Ammon's horn (tissue), 1 donor: ENCODE measurements at regions not wholly inside any gene's neighbourhood (a gene's known extent, or its start where the extent isn't known, plus 50 kb on each side); places are given as distances from the start of the nearest gene placed in this dataset.

Source experiments
- DNase-seq: peaks from one replicate; pipeline ENCODE4 v3.0.0-alpha.2; 2016; ENCODE audit warnings: low spot score

DNA sequence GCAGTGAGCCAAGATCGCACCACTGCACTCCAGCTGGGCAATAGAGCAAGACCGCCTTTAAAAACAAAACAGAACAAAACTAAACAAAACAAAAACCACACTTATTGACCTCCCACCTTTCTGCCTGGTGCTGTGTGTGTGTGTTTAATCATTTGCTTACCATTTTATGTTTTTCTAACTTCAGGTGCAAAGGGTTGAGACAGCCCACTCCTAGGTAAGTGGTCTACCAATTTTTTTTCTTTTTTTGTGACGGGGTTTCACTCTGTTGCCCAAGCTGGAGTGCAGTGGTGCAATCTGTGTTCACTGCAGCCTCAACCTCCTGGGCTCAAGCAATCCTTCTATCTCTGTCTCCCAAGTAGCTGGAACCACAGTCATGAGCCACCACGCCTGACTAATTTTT, 65.8 kb downstream of the SALL1 start:
- DNase-seq, result no peak

DNA sequence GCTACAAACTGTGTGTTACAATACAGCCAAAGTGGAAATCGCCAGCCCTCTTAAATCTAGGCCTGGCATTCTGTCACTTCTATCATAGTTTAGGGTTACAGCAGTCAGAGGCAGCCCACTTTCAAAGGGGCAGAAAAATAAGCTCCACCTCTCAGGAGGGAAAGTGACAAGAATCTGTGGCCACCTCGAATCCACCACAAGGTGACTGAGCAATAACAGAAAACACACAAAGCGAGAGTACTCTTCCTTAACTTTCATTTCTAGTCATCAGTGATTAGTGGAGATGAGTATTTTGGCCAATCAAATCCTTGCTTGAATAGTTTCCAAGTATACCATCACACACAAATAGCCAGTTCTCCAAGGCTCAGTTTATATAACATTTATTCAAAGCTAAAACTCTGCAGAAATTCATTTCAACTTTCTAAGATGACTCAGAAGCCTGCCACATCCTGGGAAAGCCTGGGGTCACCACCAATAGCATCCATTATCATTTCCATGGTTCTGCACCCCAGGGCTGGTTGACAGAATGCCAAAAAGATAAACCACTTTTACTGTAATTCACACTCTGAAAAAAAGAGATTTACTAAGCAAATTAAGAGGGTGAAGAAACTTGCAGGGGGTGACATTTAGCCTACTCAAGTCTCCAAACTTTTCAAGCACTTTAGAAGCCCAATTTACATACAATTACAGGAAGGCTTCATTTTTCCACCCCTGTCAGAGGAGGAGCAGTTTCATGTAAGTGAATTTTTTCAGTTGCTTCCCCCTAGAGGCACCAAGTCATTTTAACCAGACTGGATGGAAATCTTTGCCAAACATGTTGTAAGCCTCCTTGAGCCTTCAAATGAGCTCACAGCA, 66.8 kb downstream of the SALL1 start:
- no peak for DNase-seq

DNA sequence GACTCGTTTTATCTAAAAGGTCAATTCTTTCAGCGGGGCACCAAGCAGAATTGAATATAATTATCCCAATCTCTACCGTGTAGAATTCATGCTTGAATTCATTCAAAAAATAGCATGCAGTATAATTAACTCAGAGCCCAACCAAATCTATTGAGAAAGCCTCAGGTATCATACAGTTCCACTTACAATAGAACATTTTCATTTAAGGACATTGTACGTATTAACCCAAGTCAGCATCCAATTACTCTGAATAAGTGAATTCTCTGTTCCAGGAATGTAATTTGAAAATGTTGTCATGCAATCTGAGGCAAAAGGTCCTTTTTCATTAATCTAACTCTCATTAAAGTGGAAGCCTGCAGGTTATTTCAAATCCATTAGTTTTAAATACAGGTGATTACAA, 78.5 kb downstream of the SALL1 start:
- no peak for DNase-seq

DNA sequence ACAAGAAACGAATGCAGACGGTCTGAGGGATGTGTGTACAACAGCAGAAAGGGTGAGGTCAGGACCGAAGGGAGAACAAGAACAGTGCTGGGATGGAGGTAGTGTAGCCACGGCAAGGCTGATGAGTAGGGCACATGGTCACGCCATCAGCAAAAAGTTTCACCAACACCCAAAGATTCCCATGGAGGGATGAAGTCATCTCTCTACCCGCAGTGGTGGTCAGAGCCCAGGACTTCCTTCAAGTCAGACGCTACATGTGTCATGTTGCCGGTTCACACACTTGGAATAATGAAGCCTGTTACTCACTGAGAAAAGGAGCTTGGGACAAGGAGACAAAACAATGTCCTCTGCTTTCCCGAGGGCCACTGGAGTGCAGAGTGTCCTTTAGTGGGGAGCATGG, 79.7 kb downstream of the SALL1 start:
- no peak for DNase-seq

DNA sequence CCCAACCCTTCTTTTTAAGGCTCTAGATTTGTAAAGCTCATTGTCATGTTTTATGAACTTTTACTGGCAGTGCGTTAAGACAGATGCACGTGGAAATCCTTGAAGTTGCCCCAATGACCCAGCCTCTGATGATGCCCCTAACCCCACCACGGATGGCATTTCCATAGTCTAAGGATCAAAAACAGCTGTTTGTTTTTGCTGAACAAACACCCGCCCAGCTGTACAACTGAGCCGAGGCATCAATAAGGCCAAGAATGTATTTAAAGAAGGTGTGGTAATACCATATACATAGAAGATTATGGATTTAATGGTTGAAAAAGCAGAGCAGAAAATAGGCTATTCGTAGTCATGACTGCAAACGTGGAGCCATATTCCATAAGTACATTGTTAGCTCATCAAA, 83.7 kb downstream of the SALL1 start:
- no peak for DNase-seq

DNA sequence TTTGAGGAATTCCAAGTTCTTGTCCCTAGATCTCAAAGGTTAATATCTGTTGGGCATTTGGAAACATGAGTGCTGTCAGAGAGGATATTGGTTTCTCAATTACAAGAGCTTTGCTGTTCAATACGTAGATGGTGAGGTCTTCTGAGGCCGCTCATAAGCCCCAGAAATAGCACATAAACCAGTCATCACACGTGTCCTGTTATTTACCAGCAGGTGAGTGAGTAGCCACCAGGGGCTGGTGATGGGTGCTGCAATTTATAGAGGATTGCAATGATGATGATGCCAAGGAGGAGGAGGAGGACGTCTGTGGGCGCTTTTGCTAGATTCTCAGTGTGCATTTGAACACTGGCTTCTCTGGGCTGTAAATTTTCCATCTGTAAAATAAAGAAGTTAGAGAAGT, 89.0 kb downstream of the SALL1 start:
- DNase-seq, result no peak

DNA sequence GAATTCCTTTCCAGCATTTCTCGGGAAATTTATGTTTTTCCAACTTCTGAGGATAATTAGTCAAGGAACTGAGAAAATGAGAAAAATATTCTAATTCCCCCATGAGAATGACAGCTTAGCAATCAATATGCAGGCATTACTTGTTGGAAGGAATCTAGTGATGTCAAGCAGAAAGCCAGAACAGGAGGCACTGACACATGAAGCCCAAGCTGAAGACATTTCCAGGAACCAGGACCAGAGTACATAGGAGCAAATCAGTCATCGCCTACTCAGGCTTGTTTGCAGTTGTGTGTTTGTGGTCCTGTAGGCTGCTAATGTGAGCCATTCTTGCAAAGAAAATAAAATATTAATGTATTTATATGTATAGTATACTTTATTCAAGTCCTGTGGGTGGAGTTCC, 89.7 kb downstream of the SALL1 start:
- no peak for DNase-seq

DNA sequence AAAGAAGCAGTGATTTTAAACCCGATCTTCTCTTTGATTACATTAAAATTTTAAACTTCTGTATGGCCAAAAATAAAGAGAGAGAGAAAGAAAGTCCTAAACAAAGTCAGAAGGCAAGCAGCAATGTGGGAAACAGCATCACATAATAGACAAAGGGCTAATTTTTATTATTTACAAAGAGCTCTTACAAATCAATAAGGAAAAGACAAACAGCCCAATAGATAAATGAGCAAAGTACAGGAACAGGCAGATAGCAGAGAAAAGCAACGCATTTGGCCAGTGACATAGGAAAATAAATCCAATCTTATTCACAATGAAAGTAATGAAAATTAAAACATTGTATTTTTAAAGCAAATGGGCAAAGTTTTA, 93.1 kb downstream of the SALL1 start:
- DNase-seq, result peak; percentile 43

DNA sequence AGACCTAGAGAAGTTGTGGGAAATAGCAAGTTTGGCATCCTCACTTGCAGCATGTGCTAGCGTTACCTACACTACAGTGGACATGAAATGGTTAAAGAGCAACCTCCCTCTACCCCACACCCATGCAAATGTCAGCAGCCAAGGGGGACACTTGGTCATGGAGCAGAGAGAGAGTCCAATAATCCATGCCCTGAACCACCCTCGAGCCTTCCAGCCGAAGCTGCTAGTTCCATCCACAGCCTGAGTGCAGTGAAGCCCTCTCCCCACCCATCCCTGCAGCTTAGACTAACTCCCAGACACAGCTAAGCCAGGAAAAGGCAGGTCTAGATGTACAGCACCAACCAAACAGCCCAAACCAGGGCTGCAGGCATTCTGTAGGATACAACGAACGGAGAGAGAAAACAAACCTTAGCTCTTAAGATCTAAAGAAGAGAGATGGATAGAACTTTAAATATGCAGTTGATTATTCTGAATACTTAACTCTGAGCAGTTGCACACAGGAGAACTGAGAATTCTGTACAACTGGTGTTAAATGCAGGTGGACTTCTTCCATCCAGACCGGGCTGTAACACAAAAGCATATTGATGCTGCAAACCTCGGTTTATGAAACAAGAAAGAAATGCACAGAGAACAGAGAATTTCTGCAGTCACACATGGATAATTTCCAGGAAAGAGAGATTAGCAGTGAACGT, 93.8 kb downstream of the SALL1 start:
- DNase-seq, result no peak

DNA sequence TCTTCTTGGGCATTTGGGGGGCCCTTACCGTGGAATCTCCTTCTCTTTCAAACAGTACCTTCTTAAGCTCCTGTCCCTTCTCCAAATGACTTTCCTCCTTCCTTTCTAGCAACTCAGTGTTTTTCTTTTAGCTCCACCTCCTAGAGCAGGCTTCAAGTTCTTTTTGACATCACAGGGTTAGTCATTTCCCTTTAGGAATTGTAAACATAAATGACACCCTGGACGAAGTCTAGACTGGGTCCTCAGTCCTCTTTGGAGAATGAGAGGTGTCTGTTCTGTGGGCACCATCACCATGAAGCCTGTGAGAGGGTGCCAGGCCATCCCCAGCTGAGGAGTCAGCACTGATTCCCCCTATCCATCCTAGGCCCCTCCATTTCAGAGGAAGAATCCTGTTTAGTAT, 94.7 kb downstream of the SALL1 start:
- DNase-seq, result no peak

DNA sequence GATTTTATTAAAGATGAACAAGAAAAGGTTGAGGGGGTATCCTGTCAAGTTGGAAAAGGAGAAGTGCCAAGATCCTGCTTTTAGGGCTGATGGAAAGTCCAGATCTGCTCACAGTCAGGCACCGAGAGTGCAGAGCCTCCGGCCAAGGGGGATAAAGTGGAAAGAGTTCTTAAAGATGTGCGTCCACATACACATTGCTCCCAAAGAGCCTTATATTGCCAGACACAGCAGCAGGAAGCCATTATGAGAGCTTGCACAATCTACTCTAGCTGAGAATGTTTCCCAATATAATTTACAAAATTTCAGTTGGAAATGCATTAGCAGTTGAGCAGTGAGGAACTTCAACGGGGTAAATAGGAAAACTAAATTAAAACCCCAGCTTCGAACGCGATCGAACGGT, 95.6 kb downstream of the SALL1 start:
- no peak for DNase-seq

DNA sequence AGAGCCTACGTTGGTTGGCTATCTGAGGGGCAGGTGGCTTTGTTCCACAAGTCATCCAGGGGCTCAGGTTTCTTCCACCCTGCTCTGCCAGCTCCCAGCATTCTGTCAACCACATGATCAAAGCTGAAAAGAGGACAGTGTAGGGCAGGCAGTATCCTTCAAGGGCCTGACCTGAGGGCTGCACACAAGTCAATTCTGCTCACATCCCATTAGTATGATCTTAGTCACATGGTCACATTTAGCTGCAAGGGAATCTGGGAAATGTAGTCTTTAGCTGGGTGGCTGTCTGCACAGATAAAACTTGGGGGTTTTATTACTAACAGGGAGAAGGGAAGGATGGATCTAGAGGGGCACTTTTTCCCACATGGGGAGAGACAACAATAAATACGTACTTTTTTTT, 97.3 kb downstream of the SALL1 start:
- DNase-seq, result no peak

DNA sequence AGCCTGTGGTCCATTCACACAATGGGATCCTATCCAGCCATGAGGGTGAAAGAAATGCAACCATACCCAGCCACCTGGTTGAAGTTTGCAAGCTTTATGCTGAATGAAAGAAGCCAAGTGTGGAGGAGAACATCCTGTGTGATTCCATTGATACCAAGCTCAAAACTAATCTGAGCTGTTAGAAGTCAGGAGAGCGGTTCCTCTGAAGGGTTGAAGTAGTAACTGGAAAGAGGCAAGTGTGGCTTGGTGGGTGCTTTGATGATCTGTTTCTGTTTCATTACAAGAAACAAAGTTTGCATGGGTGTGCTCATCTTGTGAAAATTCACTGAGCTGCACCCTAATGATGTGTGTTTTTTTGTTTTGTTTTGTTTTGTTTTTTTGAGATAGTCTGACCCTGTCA, 99.4 kb downstream of the SALL1 start:
- no peak for DNase-seq

DNA sequence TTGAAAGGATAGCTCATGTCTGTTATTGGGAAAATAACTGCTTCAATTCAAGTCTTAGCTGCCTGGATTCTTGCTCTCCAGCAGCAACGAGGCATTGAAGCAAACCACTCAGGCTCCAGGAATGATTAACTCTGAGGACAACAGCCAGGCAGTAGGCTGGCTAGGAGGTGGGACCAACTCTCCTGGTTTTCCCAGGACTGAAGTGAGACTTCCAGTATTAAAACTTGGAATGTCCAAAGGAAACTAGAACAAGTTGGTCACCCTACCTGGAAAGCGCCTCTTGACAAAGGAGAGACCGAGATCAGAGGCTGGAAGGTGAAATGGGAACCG, 100.7 kb downstream of the SALL1 start:
- no peak for DNase-seq

DNA sequence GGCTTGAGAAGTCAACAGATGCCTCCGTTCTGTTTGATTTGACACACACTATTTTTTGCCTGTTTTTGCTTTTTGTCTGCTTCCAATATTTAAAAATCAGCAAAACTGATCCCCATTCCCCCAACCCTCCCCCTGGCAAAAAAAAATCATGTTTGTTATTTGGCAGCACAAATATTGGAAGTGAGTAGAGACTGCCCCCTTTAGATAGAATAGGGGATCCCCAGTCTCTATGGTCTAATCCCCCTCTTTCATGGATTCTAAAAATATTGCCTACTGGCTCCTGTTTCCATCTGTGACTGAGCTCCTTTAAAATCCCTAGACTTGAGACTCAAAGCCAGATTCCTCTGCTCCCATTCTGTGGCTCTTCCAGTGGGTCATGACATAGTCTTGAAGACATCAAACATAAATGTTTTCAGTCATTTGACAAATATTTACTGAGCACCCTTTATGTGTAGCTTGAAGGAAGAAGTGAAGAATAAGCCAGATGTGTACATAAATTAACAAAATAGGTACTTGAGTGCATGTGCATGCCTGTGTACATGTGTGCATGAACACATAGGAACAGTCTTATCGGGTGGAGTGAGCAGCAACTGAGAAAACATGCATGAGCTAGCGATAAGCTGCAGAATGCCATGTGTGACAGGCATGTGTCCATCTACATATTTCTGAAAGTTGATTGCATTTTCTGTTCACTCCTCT, 101.2 kb downstream of the SALL1 start:
- no peak for DNase-seq

DNA sequence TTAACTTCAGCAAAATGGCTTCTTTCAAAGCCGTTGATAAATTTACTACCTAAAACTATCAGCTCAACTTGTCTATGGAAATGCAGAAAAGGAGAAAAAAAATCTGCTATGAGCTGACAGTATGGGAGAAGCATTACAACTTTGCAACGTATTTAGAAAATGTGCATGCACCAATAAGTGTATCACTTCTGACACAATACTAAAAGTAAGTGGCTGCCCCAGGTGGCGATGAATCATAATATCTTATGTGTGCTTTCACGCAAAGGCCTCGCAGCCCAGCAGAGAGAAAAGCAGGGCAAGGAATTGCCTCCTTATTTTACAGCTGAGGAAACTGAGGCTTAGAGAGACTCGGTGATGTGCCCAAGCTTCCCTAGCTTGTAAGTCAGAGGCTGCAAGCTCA, 101.8 kb downstream of the SALL1 start:
- no peak for DNase-seq

DNA sequence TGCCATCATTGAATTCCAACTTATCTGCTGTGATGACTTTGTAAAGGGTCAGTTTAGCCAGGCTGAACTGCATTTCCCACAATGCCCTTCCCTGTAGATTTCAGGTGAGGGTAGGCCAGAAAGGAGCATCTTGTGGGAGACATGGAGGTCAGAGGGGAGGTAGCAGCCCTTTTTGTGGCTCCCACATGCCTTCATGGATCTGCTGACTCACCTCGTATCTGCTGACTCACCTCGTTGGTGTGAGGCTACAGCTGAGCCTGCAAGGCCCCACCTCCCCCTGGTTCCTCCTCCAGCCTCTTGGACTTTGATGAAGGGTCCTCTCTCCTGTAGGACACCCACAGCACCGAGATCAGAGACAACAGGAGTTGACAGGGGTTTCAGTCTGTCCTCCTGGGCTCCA, 102.5 kb downstream of the SALL1 start:
- DNase-seq, result no peak

DNA sequence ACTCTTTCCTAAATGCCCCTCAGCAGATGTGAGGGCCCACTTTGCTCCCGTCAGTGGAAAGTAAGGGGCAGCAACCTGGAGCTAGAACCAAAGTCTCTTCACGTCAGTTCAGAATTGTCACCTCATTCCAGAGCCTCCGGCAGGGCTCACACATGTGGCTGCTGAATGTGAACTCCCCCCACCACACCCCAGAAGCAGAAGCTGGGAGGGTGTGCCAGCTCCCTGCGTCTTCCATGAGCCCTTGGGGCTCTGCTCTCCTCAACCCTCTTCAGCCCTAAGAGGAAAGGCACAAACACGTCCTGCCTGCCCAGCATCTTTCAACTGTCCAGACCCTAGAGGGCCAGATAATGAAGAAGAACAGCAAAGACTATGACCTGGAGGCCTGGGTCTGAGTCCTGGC, 105.3 kb downstream of the SALL1 start:
- no peak for DNase-seq

DNA sequence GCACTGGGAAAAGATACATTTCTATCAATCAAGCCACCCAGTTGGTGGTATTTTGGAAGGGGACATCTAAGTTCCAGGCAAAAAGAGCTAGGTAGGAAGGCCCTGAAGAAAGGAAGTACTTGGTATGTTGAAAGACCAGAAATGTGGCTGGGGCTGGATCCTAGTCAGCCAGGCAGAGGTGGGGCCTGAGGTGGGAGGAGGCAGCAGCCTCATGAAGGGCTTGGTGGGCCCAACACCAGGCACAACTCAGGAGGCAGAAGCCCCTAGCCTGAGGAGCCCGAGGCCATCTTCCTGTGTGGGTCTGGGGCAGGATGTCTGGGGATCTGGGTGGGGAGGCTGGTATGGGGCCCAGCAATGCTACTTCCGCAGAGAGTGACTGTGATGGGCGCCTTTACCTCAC, 105.9 kb downstream of the SALL1 start:
- DNase-seq, result no peak

DNA sequence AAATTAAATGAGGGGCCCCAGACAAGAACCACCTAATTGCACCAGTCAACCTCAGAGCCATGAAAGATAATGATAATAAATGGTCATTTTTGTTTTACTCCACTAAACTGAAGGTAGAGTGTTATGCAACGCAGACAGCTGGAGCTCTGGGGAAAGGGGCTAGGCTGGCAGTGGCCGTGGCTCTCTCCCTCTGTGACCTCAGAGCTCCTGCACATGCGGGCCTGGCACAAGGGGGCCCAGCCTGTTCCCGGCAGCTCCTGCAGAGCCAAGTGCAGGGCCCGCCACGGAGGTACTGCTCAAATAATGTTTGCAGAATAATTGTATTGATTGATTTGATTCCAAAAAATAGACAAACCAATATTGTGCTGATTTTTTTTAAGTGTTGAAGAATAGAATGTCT, 109.5 kb downstream of the SALL1 start:
- no peak for DNase-seq

DNA sequence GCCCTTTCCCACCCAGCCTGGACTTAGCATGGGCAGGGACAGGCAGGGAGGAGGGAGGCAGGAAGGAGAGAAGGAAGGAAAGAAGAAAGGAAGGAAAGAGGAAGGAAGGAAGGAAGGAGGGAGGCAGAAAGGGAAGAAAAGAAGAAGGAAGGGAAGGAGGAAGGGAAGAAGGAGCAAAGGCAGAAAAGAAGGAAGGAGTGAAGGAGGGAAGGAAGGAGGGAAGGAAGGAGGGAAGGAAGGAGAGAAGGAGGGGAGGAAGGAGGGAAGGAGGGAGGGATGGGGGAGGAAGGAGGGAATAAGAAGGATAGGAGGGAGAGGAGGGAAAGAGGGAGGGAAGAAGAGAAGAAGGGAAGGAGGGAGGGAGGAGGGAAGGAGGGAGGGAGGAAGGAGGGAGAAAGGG, 110.4 kb downstream of the SALL1 start:
- DNase-seq, result no peak

DNA sequence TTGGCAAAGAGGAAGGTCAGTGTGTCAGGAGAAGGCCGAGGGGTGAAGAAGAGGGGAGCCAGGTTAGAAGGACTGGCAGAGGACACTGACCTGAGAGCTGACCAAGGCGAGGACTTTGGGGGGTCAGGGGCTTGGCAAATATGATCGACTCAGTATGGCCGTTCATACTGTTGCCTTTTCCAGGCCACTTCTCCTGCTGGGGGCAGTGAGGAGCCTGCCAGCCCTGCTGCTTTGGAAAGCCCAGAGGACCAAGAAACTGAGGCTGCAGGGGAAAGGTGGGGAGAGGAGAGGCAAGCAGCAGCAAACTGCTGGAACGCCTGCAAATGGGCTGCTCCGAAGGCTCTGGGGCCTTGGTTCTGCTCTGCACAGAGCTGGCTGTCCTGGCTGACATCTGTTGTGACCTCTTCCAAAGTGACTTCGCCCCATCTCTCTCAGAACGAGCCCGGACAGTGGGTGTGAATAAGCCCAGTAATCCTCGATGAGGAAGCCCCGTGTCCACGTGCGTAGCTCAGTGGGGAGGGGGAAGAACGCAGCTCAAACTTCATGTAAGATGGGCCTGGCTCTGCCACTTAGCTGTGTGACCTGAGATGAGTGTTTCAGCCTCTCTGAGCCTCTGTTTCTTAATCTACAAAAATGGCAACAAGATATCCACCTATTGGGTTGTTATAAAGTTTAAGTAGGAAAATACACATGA, 111.3 kb downstream of the SALL1 start:
- no peak for DNase-seq

DNA sequence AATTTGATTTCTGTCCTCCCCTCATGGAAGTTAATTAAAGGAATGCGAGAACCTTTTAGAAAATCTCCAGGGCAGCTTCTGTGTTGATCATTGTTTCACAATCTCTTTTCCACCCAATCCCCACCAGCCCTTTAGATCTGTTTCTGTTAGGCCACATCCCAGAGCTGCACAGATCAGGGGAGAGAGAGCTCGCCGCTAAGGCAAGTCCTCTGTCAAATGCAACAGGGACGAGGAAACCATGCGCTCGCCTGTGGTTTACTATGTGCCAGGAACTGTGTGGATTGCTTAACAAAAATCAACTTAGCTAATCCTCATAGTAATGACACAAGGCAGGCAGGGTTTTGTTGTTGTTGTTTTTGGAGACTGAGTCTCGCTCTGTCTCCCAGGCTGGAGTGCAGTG, 115.4 kb downstream of the SALL1 start:
- DNase-seq, result no peak
